Heart left ventricle (tissue), 16 donors: ENCODE measurements at regions not wholly inside any gene's neighbourhood (a gene's known extent, or its start where the extent isn't known, plus 50 kb on each side); places are given as distances from the start of the nearest gene placed in this dataset.
"Not testable (repeated sequence)": the region's sequence is repeated elsewhere in the genome, so short reads cannot be mapped to it uniquely, and the experiment has no call there.

Experiments used
- ATAC-seq, 4 donors: fragments of 200-7000 bp; cut with Tn5 transposase; one replicate each; pipeline ENCODE4 v1.9.1; 2020 to 2022; ENCODE audit warnings: moderate library complexity in 4 of 4, mild to moderate bottlenecking in 3 of 4, moderate number of reproducible peaks in 1 of 4
- DNase-seq, 5 donors: peaks; one replicate each; pipeline ENCODE4 v3.0.0-alpha.2; 2020
- H3K27ac ChIP-seq, 12 donors: fragments of 200-600 bp; sonication (generic) in 4 of 12; one replicate each; pipeline versions ENCODE4 v1.5.0 to v1.8.0; 2016 to 2022; ENCODE audit warnings: mild to moderate bottlenecking in 2 of 12
- H3K27me3 ChIP-seq, 9 donors: fragments of 200-600 bp; sonication (generic) in 2 of 9; one replicate each; pipeline versions ENCODE4 v1.5.1 to v1.8.0; 2016 to 2022; ENCODE audit warnings: mild to moderate bottlenecking in 3 of 9
- H3K36me3 ChIP-seq, 9 donors: fragments of 200-600 bp; sonication (generic) in 2 of 9; one replicate each; pipeline versions ENCODE4 v1.5.0 to v1.8.0; 2018 to 2022; ENCODE audit warnings: mild to moderate bottlenecking in 2 of 9
- H3K4me1 ChIP-seq, 12 donors: fragments of 200-600 bp; sonication (generic) in 4 of 12; one replicate each; pipeline versions ENCODE4 v1.5.0 to v1.8.0; 2016 to 2022; ENCODE audit warnings: mild to moderate bottlenecking in 3 of 12
- H3K4me3 ChIP-seq, 12 donors: fragments of 200-600 bp; sonication (generic) in 4 of 12; one replicate each; pipeline versions ENCODE4 v1.5.0 to v1.8.0; 2017 to 2022; ENCODE audit warnings: mild to moderate bottlenecking in 9 of 12, moderate library complexity in 4 of 12
- H3K9me3 ChIP-seq, 12 donors: fragments of 200-600 bp; sonication (generic) in 4 of 12; one replicate each; pipeline versions ENCODE4 v1.5.0 to v1.8.0; 2016 to 2022; ENCODE audit warnings: mild to moderate bottlenecking in 1 of 12
- POLR2A ChIP-seq, 2 donors: fragments of 450-650 bp; IDR thresholded peaks; one replicate each; pipeline ENCODE4 v1.6.1; 2017; ENCODE audit warnings: antibody characterized with exemption in 2 of 2, mild to moderate bottlenecking in 2 of 2, moderate library complexity in 2 of 2
- WGBS, 4 donors: extraction: QIAGEN DNeasy Blood & Tissue Kit in 2 of 4; methylation state at CpG; one replicate each; pipeline versions ENCODE4 v1.1.5 to v1.1.7; 2013 to 2018; 5-methylcytosine and 5-hydroxymethylcytosine counted together
- intact Hi-C, 10 donors: fragments of 100-400 bp; cut with DNase I; formaldehyde crosslinking; loops; one replicate each; pipeline versions ENCODE4 v1.11.1 to v1.14.2; 2022
- TF ChIP-seq, protein P1 (sequence below), 12 donors: fragments of 200-600 bp; sonication (generic) in 4 of 12; IDR thresholded peaks; one replicate each; pipeline versions ENCODE4 v1.5.0 to v1.8.0; 2018 to 2022; ENCODE audit warnings: antibody characterized with exemption in 12 of 12, mild to moderate bottlenecking in 5 of 12
- donor health status: ischemic (EF 13 %, LVEDD 7.1; RV severe dilation, severe dysfunction).
- donor health status: healthy with polysubstance abuse.
- donor health status: DM: no; HTN: yes; CAD: no.
- donor health status: DM: no; HTN: no; CAD: no.
- donor health status: ischemic (EF 25% LVEDD 6.9; RV normal size, moderate dysfunction).
- donor health status: ischemic (EF 25% LVEDD 5.7; RV mildly dilated, moderate dysfunction).
- donor health status: healthy.
- donor health status: DM: yes; HTN: yes; CAD: no.
- donor health status: ischemic (EF 35%, LVEDD 5.7; RV mildly dilated, moderate dysfunction).
- donor health status: nonischemic (EF 11% LVEDD 7.7; RV severe dilation, severe dysfunction).
- donor health status: DM: yes; HTN: yes; CAD: no.
- donor health status: PGD.
- donor health status: ischemic (EF 29% LVEDD 5.4; RV normal size, mild dysfunction).
- donor health status: nonischemic (EF 23%, LVEDD 6.1; RV moderate dilation, normal function).

DNA sequence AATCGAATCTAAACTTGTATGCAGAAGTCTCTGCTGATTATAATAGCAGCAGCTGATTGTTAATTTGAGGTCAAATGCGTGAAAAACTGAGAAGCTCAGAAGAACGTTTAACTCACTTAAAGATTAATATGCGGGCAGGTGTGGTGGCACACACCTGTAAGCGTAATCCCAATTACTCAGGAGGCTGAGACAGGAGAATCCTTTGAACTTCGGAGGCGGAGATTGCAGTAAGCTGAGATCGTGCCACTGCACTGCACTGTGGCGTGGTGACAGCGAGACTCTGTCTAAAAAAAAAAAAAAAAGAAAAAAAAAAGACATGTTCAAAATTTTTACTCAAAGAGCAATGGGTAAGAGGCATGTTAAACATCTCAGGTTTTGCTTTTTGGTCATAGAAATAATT lies 1370.8 kb downstream of the GRIK2 start:
- 80 to 85% (median 81%) methylated on average over 10 of the region's 10 CpGs for WGBS, 4 donors
- H3K27me3 ChIP-seq = no peaks in the 10 kb centered on the region
- H3K36me3 ChIP-seq = no peaks in the 10 kb centered on the region
- H3K4me3 ChIP-seq = no peak overlapping the region
- H3K9me3 ChIP-seq = peaks cover 0 to 11% (median 2%) of the 10 kb centered on the region in 12 donors
- no peaks in the 10 kb centered on the region for H3K4me1 ChIP-seq
- DNase-seq = no peak
- ATAC-seq = no peak
- intact Hi-C loops = no loop called here
- TF ChIP-seq, protein P1, sequence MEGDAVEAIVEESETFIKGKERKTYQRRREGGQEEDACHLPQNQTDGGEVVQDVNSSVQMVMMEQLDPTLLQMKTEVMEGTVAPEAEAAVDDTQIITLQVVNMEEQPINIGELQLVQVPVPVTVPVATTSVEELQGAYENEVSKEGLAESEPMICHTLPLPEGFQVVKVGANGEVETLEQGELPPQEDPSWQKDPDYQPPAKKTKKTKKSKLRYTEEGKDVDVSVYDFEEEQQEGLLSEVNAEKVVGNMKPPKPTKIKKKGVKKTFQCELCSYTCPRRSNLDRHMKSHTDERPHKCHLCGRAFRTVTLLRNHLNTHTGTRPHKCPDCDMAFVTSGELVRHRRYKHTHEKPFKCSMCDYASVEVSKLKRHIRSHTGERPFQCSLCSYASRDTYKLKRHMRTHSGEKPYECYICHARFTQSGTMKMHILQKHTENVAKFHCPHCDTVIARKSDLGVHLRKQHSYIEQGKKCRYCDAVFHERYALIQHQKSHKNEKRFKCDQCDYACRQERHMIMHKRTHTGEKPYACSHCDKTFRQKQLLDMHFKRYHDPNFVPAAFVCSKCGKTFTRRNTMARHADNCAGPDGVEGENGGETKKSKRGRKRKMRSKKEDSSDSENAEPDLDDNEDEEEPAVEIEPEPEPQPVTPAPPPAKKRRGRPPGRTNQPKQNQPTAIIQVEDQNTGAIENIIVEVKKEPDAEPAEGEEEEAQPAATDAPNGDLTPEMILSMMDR (IDR thresholded peaks at IDR 0.05) = no peak
- no peak for TF ChIP-seq POLR2A (IDR thresholded peaks at IDR 0.05)
- H3K27ac ChIP-seq = no peak overlapping the region

DNA sequence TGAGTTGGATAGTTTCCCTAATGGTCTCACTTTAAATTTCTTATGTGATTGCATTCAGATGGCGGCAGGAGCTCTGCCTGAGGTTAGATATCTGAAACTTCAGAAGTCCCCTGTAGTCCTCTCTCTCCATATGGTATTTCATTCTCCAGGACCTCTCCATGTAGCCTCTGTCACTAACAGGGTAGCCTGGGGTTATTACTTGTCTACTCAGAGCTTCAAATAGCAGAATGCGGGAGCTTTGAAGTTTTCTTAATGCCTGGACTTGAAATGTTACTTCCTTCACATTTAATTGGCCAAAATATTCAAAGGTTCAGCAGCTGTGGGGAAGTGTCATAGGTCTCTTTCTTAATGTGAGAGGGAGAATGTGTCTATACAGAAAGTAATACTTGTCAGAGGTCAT lies 1370.4 kb downstream of the GRIK2 start:
- no peak overlapping the region for H3K27ac ChIP-seq
- TF ChIP-seq, protein P1 (IDR thresholded peaks at IDR 0.05) = no peak
- no peak for TF ChIP-seq POLR2A (IDR thresholded peaks at IDR 0.05)
- H3K36me3 ChIP-seq = no peaks in the 10 kb centered on the region
- DNase-seq (no peak), ATAC-seq (no peak)
- peaks cover 0 to 7% (median 0%) of the 10 kb centered on the region in 12 donors for H3K9me3 ChIP-seq
- no peaks in the 10 kb centered on the region for H3K4me1 ChIP-seq
- intact Hi-C loops = no loop called here
- H3K4me3 ChIP-seq = no peak overlapping the region
- WGBS, 4 donors = 71 to 81% (median 76%) methylated on average over 2 of the region's 2 CpGs
- no peaks in the 10 kb centered on the region for H3K27me3 ChIP-seq

DNA sequence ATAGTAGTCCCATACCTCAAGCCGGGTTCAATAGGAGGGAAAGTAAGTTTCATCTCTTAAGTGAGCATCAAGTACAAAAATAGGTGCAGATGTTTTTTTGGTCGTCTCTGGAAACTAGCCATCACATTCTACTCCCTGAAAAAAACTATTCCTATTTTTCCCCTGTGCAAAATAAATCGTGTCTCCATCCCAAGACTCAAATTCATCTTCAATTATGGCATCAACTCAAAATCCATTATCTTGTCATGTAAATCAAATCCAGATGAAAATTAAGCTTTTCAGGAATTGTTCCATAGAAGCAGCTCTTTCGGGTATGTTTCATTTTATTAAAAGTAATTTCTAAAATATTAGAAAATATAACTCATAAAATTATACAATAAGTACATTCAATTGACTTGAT lies 1368.4 kb downstream of the GRIK2 start:
- WGBS, 4 donors = 64 to 72% (median 68%) methylated on average over 4 of the region's 4 CpGs
- intact Hi-C loops = no loop called here
- Histone ChIP-seq H3K4me1 (no peaks in the 10 kb centered on the region), H3K4me3 (no peak overlapping the region), H3K27ac (no peak overlapping the region), H3K36me3 (no peaks in the 10 kb centered on the region), H3K9me3 (no peaks in the 10 kb centered on the region), H3K27me3 (no peaks in the 10 kb centered on the region)
- no peak for DNase-seq
- no peak for TF ChIP-seq POLR2A (IDR thresholded peaks at IDR 0.05)
- TF ChIP-seq, protein P1 (IDR thresholded peaks at IDR 0.05) = no peak
- no peak for ATAC-seq

DNA sequence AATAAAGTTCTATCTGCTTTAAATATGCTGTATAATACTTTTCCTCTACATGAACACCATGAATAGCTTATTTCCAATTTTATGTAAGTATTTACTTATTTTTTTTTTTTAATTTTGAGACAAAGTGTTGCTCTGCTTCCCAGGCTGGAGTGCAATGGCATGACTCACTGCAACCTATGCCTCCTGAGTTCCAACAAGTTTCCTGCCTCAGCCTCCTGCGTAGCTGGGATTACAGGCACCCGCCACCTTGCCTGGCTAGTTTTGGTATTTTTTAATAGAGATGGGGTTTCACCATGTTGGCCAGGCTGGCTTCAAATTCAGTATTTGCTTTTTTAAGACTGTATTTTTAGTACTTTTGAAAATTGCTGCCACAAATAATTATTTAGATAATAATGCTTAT lies 1365.9 kb downstream of the GRIK2 start:
- no peaks in the 10 kb centered on the region for H3K9me3 ChIP-seq
- TF ChIP-seq, protein P1 (IDR thresholded peaks at IDR 0.05) = no peak
- TF ChIP-seq POLR2A (IDR thresholded peaks at IDR 0.05) = no peak
- intact Hi-C loops = no loop called here
- no peak overlapping the region for H3K4me3 ChIP-seq
- DNase-seq (no peak), ATAC-seq (no peak)
- H3K27ac ChIP-seq = no peak overlapping the region
- no peaks in the 10 kb centered on the region for H3K36me3 ChIP-seq
- no peaks in the 10 kb centered on the region for H3K27me3 ChIP-seq
- 81 to 92% (median 83%) methylated on average over 2 of the region's 2 CpGs for WGBS, 4 donors
- H3K4me1 ChIP-seq = no peaks in the 10 kb centered on the region

DNA sequence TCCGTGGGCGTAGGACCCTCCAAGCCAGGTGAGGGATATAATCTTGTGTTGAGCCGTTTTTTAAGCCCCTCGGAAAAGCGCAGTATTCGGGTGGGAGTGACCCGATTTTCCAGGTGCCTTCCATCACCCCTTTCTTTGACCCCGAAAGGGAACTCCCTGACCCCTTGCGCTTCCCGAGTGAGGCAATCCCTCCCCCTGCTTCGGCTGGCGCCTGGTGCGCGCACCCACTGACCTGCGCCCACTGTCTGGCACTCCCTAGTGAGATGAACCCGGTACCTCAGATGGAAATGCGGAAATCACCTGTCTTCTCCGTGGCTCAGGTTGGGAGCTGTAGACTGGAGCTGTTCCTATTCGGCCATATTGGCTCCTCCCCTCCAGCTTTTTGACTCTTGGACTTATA lies 1365.0 kb downstream of the GRIK2 start:
- intact Hi-C loops = not testable (repeated sequence)
- 88 to 92% (median 91%) methylated on average over 19 of the region's 19 CpGs for WGBS, 4 donors

More for the DNA sequence above, 1365.0 kb downstream of the GRIK2 start:
- H3K9me3 ChIP-seq, H3K36me3 ChIP-seq, H3K4me1 ChIP-seq, H3K27ac ChIP-seq, H3K27me3 ChIP-seq, DNase-seq, H3K4me3 ChIP-seq, ATAC-seq: not testable (repeated sequence)
